ENCODE measurements at regions not wholly inside any gene's neighbourhood (a gene's known extent, or its start where the extent isn't known, plus 50 kb on each side); places are given as distances from the start of the nearest gene placed in this dataset.

DNA sequence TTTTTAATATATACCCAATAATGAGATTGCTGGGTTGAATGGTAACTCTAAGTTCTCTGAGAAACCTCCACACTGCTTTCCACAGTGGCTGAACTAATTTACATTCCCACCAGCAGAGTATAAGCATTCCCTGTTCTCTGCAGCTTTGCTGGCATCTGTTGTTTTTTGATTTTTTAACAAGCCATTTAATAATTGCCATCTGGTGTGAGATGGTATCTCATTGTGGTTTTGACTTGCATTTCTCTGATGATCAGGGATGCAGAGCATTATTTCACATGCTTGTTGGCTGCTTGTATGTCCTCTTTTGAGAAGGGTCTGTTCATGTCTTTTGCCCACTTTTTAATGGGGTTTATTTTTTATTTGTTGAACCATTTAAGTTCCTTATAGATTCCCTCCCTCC is 75.0 kb upstream of the EPHB3 start:
- no peak for DNase-seq

DNA sequence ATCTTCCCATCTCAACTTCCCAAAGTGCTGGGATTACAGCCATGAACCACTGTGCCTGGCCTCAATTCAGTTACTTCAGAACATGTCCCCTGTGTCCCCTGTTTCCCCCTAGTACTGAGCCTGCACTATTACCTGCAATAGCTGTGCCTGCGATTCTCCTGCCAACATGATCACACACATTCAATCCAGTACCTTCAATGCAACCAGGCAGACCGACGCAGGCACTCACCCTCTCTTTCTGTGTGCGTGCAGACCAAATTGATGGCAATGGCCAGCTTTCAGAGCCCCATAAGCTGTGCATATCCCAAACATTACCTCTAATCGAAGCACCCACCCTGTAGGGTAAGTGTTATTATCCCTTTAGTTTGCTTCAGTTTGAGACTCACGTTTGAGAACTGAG is 73.0 kb upstream of the EPHB3 start:
- H3K27me3 ChIP-seq (replicated peaks), result peaks cover 48% of the 10 kb centered on the region
- in situ Hi-C loops (cut with HindIII; ENCODE audit: low pct_ligation_motif_present, low sequenced_read_pairs), result no loop called here
- no peaks in the 10 kb centered on the region for H3K36me3 ChIP-seq (replicated peaks)

More for the DNA sequence above, 75.0 kb upstream of the EPHB3 start:
- TF ChIP-seq, protein P1, sequence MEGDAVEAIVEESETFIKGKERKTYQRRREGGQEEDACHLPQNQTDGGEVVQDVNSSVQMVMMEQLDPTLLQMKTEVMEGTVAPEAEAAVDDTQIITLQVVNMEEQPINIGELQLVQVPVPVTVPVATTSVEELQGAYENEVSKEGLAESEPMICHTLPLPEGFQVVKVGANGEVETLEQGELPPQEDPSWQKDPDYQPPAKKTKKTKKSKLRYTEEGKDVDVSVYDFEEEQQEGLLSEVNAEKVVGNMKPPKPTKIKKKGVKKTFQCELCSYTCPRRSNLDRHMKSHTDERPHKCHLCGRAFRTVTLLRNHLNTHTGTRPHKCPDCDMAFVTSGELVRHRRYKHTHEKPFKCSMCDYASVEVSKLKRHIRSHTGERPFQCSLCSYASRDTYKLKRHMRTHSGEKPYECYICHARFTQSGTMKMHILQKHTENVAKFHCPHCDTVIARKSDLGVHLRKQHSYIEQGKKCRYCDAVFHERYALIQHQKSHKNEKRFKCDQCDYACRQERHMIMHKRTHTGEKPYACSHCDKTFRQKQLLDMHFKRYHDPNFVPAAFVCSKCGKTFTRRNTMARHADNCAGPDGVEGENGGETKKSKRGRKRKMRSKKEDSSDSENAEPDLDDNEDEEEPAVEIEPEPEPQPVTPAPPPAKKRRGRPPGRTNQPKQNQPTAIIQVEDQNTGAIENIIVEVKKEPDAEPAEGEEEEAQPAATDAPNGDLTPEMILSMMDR (IDR thresholded peaks at IDR 0.05; ENCODE audit: low read depth, low read length, missing control alignments), result no peak
- H3K4me3 ChIP-seq (ENCODE audit: low read depth, low read length), result no peak overlapping the region
- in situ Hi-C loops (cut with HindIII; ENCODE audit: low pct_ligation_motif_present, low sequenced_read_pairs), result no loop called here
- H3K27ac ChIP-seq, result no peak overlapping the region
- H3K27me3 ChIP-seq (replicated peaks), result peaks cover 33% of the 10 kb centered on the region
- no peaks in the 10 kb centered on the region for H3K36me3 ChIP-seq (replicated peaks)

GRCh38 chr3:184489268-184489841 is 72.2 kb upstream of the EPHB3 start:
- TF ChIP-seq, protein P1 (IDR thresholded peaks at IDR 0.05; ENCODE audit: low read depth, low read length, missing control alignments), result no peak
- H3K27me3 ChIP-seq (replicated peaks), result peaks cover 56% of the 10 kb centered on the region
- in situ Hi-C loops (cut with HindIII; ENCODE audit: low pct_ligation_motif_present, low sequenced_read_pairs), result no loop called here

More for the DNA sequence above, 73.0 kb upstream of the EPHB3 start:
- no peak for DNase-seq
- no peak overlapping the region for H3K4me3 ChIP-seq (ENCODE audit: low read depth, low read length)
- H3K27ac ChIP-seq, result no peak overlapping the region
- TF ChIP-seq, protein P1 (IDR thresholded peaks at IDR 0.05; ENCODE audit: low read depth, low read length, missing control alignments), result no peak

GRCh38 chr3:184491011-184491576 is 70.5 kb upstream of the EPHB3 start:
- H3K27me3 ChIP-seq (replicated peaks), result peaks cover 55% of the 10 kb centered on the region
- no peak overlapping the region for H3K4me3 ChIP-seq (ENCODE audit: low read depth, low read length)
- no peak overlapping the region for H3K27ac ChIP-seq
- H3K36me3 ChIP-seq (replicated peaks), result no peaks in the 10 kb centered on the region
- no peak for DNase-seq
- in situ Hi-C loops (cut with HindIII; ENCODE audit: low pct_ligation_motif_present, low sequenced_read_pairs), result no loop called here
- TF ChIP-seq, protein P1 (IDR thresholded peaks at IDR 0.05; ENCODE audit: low read depth, low read length, missing control alignments), result no peak

More at GRCh38 chr3:184489268-184489841, 72.2 kb upstream of the EPHB3 start:
- Histone ChIP-seq H3K36me3 (replicated peaks) (no peaks in the 10 kb centered on the region), H3K27ac (no peak overlapping the region), H3K4me3 (ENCODE audit: low read depth, low read length) (no peak overlapping the region)
- no peak for DNase-seq

DNA sequence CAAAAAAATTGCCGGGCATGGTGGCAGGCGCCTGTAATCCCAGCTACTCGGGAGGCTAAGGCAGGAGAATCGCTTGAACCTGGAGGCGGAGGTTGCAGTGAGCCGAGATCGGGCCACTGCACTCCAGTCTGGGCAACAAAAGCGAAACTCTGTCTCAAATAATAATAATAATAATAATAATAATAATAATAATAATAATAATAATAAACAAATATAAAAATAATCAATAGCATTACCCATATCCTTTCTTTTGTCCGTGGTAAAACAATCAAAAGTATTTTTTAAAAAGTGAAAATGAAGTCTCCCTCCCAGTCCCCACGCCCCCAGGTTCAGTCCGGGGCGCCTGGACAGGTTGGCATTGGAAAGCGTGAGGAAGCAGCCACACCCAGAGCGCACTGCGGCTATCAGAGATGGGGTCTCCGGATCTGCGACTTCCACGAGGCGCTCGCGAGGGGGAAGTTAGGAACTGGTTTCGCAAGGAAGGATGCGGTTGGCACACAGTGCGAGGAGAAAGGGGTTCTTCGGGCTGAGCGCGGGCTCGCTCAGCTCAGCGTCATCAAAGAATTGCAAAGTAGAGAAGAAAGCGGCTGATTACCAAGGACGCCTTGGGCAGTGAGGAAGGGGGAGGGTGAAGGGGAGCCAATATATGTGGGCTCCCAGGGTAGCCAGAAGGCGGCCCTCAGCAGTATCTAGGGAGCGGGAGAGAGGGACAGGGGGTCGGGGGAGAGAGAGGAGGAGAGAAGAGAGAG is 69.5 kb upstream of the EPHB3 start:
- in situ Hi-C loops (cut with HindIII; ENCODE audit: low pct_ligation_motif_present, low sequenced_read_pairs), result no loop called here
- Histone ChIP-seq H3K27me3 (replicated peaks) (peaks cover 55% of the 10 kb centered on the region), H3K36me3 (replicated peaks) (no peaks in the 10 kb centered on the region), H3K4me3 (ENCODE audit: low read depth, low read length) (no peak overlapping the region), H3K27ac (no peak overlapping the region)
- DNase-seq, result no peak
- TF ChIP-seq, protein P1 (IDR thresholded peaks at IDR 0.05; ENCODE audit: low read depth, low read length, missing control alignments), result no peak

Data from brain microvascular endothelial cell (primary cell).